DOHH2 (cell line): ENCODE measurements at regions not wholly inside any gene's neighbourhood (a gene's known extent, or its start where the extent isn't known, plus 50 kb on each side); places are given as distances from the start of the nearest gene placed in this dataset.
"Not testable (repeated sequence)": the region's sequence is repeated elsewhere in the genome, so short reads cannot be mapped to it uniquely, and the experiment has no call there.

ENCODE experiments used
- H3F3A ChIP-seq: fragments of 200-600 bp; sonication (generic), shearing (Covaris generic); 2 replicates; pipeline ENCODE4 v1.6.0; 2016; ENCODE audit warnings: antibody characterized with exemption, mild to moderate bottlenecking; ENCODE audit not compliant: control insufficient read depth, insufficient read depth
- H3K27ac ChIP-seq: fragments of 200-600 bp; sonication (generic); 2 replicates; pipeline ENCODE4 v1.5.1; 2014; ENCODE audit warnings: low read depth, mild to moderate bottlenecking, low read length, moderate library complexity
- H3K27me3 ChIP-seq: fragments of 200-600 bp; sonication (generic); 2 replicates; pipeline ENCODE4 v1.6.1; 2014; ENCODE audit warnings: mild to moderate bottlenecking, low read length, mixed read lengths; ENCODE audit not compliant: control insufficient read depth
- H3K36me3 ChIP-seq: fragments of 200-600 bp; sonication (generic); 2 replicates; pipeline ENCODE4 v1.6.1; 2014; ENCODE audit warnings: mild to moderate bottlenecking, low read length, moderate library complexity, mixed read lengths; ENCODE audit not compliant: control insufficient read depth
- H3K4me1 ChIP-seq: fragments of 200-600 bp; sonication (generic); 2 replicates; pipeline ENCODE4 v1.6.1; 2014; ENCODE audit warnings: mild to moderate bottlenecking, low read length, mixed read lengths; ENCODE audit not compliant: control insufficient read depth
- H3K4me2 ChIP-seq: fragments of 200-600 bp; sonication (generic); 2 replicates; pipeline ENCODE4 v1.6.0; 2014; ENCODE audit warnings: mild to moderate bottlenecking, low read length, moderate library complexity
- H3K4me3 ChIP-seq: fragments of 200-600 bp; sonication (generic); 2 replicates; pipeline ENCODE4 v1.5.1; 2014; ENCODE audit warnings: mild to moderate bottlenecking, low read length, mixed read lengths
- H3K79me2 ChIP-seq: fragments of 200-600 bp; sonication (generic); 2 replicates; pipeline ENCODE4 v1.6.1; 2014; ENCODE audit warnings: mild to moderate bottlenecking, low read length, mixed read lengths; ENCODE audit not compliant: control insufficient read depth
- H3K9me2 ChIP-seq: fragments of 200-600 bp; sonication (generic); replicated peaks from 2 replicates; pipeline ENCODE4 v1.6.1; 2014; ENCODE audit warnings: mild to moderate bottlenecking, low read length, mixed read lengths; ENCODE audit not compliant: control insufficient read depth
- H3K9me3 ChIP-seq: fragments of 200-600 bp; sonication (generic); 2 replicates; pipeline ENCODE4 v1.6.1; 2014; ENCODE audit warnings: antibody characterized with exemption, low read length, mixed read lengths; ENCODE audit not compliant: control insufficient read depth, insufficient read depth
- H4K20me1 ChIP-seq: fragments of 200-600 bp; sonication (generic); 2 replicates; pipeline ENCODE4 v1.6.0; 2014; ENCODE audit warnings: low read depth, mild to moderate bottlenecking, antibody characterized with exemption, low read length, moderate library complexity; ENCODE audit not compliant: control insufficient read depth, insufficient read depth
- EZH2phosphoT487 ChIP-seq: fragments of 200-600 bp; sonication (generic); IDR thresholded peaks from 2 replicates; pipeline ENCODE4 v1.6.1; 2017; ENCODE audit warnings: borderline replicate concordance, mild to moderate bottlenecking, antibody characterized with exemption, low read length, moderate library complexity, mixed read lengths
- TF ChIP-seq, protein P1 (sequence below): fragments of 200-600 bp; sonication (generic); IDR thresholded peaks from one replicate; pipeline ENCODE4 v1.5.1; 2014; ENCODE audit warnings: antibody characterized with exemption, mild to moderate bottlenecking, low read depth, low read length; ENCODE audit not compliant: poor library complexity, severe bottlenecking

- Histone ChIP-seq H3K4me1 (no peaks in the 10 kb centered on the region), H3K27ac (no peak overlapping the region), H3F3A (no peaks in the 10 kb centered on the region), H3K36me3 (no peaks in the 10 kb centered on the region), H3K79me2 (no peaks in the 10 kb centered on the region), H3K4me2 (no peak overlapping the region), H3K9me2 (no peaks in the 10 kb centered on the region), H3K9me3 (no peaks in the 10 kb centered on the region), H4K20me1 (no peaks in the 10 kb centered on the region), H3K4me3 (no peak overlapping the region), H3K27me3 (no peaks in the 10 kb centered on the region)
- TF ChIP-seq, protein P1, sequence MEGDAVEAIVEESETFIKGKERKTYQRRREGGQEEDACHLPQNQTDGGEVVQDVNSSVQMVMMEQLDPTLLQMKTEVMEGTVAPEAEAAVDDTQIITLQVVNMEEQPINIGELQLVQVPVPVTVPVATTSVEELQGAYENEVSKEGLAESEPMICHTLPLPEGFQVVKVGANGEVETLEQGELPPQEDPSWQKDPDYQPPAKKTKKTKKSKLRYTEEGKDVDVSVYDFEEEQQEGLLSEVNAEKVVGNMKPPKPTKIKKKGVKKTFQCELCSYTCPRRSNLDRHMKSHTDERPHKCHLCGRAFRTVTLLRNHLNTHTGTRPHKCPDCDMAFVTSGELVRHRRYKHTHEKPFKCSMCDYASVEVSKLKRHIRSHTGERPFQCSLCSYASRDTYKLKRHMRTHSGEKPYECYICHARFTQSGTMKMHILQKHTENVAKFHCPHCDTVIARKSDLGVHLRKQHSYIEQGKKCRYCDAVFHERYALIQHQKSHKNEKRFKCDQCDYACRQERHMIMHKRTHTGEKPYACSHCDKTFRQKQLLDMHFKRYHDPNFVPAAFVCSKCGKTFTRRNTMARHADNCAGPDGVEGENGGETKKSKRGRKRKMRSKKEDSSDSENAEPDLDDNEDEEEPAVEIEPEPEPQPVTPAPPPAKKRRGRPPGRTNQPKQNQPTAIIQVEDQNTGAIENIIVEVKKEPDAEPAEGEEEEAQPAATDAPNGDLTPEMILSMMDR, result no peak
- TF ChIP-seq EZH2phosphoT487, result no peak
Measured at GRCh38 chr16:47872225-47872624, 283.6 kb downstream of the ABCC12 start.

GRCh38 chr16:47866423-47866822, 289.4 kb downstream of the ABCC12 start:
- no peaks in the 10 kb centered on the region for H4K20me1 ChIP-seq
- H3K36me3 ChIP-seq, result no peaks in the 10 kb centered on the region
- H3K9me3 ChIP-seq, result no peaks in the 10 kb centered on the region
- no peaks in the 10 kb centered on the region for H3K9me2 ChIP-seq
- no peak overlapping the region for H3K27ac ChIP-seq
- no peaks in the 10 kb centered on the region for H3K4me1 ChIP-seq
- no peak overlapping the region for H3K4me2 ChIP-seq
- H3K4me3 ChIP-seq, result no peak overlapping the region
- H3K27me3 ChIP-seq, result peaks cover 11% of the 10 kb centered on the region; the same call in 1 of the 2 replicates
- no peaks in the 10 kb centered on the region for H3F3A ChIP-seq
- TF ChIP-seq EZH2phosphoT487, result no peak
- H3K79me2 ChIP-seq, result no peaks in the 10 kb centered on the region

- H3K27ac ChIP-seq, result no peak overlapping the region
- peaks cover 11% of the 10 kb centered on the region; the same call in 1 of the 2 replicates for H3K27me3 ChIP-seq
- H3K79me2 ChIP-seq, result no peaks in the 10 kb centered on the region
- H3K9me2 ChIP-seq, result no peaks in the 10 kb centered on the region
- H3K4me3 ChIP-seq, result no peak overlapping the region
- no peak overlapping the region for H3K4me2 ChIP-seq
- no peaks in the 10 kb centered on the region for H3K4me1 ChIP-seq
- H3F3A ChIP-seq, result no peaks in the 10 kb centered on the region
- no peaks in the 10 kb centered on the region for H4K20me1 ChIP-seq
- no peaks in the 10 kb centered on the region for H3K36me3 ChIP-seq
- H3K9me3 ChIP-seq, result no peaks in the 10 kb centered on the region
- TF ChIP-seq, protein P1, result no peak
- no peak for TF ChIP-seq EZH2phosphoT487
Measured at GRCh38 chr16:47865337-47865855, 290.4 kb downstream of the ABCC12 start.

DNA sequence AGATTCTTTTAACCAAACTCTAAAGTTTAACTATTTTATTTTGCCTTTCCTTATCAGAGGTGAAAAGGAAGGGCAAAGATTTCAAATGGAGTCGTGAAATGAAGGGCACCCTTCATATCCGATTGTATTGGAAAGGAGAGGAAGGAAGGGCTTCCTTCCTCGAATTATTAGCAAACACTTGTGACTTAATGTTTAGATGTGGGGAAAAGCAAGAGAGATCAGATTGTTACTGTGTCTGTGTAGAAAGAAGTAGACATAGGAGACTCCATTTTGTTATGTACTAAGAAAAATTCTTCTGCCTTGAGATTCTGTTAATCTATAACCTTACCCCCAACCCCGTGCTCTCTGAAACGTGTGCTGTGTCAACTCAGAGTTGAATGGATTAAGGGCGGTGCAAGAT, 291.5 kb downstream of the ABCC12 start:
- not testable (repeated sequence) for H3K9me2 ChIP-seq, H4K20me1 ChIP-seq, H3K4me1 ChIP-seq, H3K79me2 ChIP-seq, H3K4me3 ChIP-seq, H3K27ac ChIP-seq, H3K9me3 ChIP-seq, H3K4me2 ChIP-seq, H3F3A ChIP-seq, H3K36me3 ChIP-seq
- H3K27me3 ChIP-seq, result peaks cover 11% of the 10 kb centered on the region; the same call in 1 of the 2 replicates
